ENCODE measurements at regions not wholly inside any gene's neighbourhood (a gene's known extent, or its start where the extent isn't known, plus 50 kb on each side); places are given as distances from the start of the nearest gene placed in this dataset.

DNA sequence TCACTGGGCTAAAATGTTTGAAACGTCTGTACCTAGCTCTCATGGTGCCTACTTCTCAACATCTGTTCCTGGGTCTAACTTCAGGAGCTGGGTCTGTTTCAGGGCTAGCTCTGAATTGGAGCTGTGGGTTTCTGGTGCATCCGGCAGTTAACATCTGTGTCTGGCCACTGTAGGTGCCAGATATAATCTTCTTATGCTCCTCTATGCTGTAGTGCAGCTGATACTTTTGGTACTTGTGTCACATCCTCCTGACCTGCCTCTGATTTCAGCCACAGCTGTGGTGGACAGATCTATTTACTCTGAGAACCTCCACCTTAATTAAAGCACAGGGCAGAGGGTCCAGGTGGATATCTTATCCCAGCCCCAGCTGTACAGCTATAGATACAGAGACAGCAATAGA, 496.5 kb upstream of the CDH11 start:
- TF ChIP-seq, protein P1, sequence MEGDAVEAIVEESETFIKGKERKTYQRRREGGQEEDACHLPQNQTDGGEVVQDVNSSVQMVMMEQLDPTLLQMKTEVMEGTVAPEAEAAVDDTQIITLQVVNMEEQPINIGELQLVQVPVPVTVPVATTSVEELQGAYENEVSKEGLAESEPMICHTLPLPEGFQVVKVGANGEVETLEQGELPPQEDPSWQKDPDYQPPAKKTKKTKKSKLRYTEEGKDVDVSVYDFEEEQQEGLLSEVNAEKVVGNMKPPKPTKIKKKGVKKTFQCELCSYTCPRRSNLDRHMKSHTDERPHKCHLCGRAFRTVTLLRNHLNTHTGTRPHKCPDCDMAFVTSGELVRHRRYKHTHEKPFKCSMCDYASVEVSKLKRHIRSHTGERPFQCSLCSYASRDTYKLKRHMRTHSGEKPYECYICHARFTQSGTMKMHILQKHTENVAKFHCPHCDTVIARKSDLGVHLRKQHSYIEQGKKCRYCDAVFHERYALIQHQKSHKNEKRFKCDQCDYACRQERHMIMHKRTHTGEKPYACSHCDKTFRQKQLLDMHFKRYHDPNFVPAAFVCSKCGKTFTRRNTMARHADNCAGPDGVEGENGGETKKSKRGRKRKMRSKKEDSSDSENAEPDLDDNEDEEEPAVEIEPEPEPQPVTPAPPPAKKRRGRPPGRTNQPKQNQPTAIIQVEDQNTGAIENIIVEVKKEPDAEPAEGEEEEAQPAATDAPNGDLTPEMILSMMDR (IDR thresholded peaks at IDR 0.05; ENCODE audit: unreplicated experiment) = no peak
- DNase-seq (ENCODE audit: low spot score in 2 of 2, unreplicated experiment in 2 of 2) = no peak
- Mint-ChIP-seq H3K27me3 (ENCODE audit: low read depth) (peaks cover 13% of the 10 kb centered on the region), H3K4me1 (peaks cover 31% of the 10 kb centered on the region), H3K27ac (no peak overlapping the region), H3K36me3 (peaks cover 3% of the 10 kb centered on the region), H3K9me3 (peaks cover 23% of the 10 kb centered on the region), H3K4me3 (no peak overlapping the region)

DNA sequence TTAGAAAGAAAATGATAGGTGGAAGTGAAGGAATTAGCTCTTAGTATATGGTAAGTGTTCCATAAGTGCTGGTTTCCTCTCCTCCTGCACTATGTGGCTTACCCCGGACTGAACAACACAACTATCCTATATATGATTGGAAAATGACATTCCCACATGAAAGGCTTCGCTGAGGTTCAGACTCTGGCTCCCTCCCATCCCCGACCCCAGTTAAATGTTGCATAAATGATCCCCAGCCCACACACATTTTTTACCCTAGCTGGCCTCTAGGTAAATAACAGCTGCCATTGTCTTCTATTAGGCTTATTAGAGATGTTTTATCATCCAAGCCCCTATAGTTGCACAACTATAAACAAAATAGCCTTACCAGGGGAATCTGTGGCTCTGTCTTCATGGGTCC, 495.6 kb upstream of the CDH11 start:
- TF ChIP-seq, protein P1 (IDR thresholded peaks at IDR 0.05; ENCODE audit: unreplicated experiment) = no peak
- Mint-ChIP-seq H3K27me3 (ENCODE audit: low read depth) (peaks cover 6% of the 10 kb centered on the region), H3K27ac (no peak overlapping the region), H3K4me1 (peaks cover 31% of the 10 kb centered on the region), H3K9me3 (peaks cover 25% of the 10 kb centered on the region), H3K4me3 (no peak overlapping the region), H3K36me3 (peaks cover 3% of the 10 kb centered on the region)
- DNase-seq (ENCODE audit: low spot score in 2 of 2, unreplicated experiment in 2 of 2) = no peak

DNA sequence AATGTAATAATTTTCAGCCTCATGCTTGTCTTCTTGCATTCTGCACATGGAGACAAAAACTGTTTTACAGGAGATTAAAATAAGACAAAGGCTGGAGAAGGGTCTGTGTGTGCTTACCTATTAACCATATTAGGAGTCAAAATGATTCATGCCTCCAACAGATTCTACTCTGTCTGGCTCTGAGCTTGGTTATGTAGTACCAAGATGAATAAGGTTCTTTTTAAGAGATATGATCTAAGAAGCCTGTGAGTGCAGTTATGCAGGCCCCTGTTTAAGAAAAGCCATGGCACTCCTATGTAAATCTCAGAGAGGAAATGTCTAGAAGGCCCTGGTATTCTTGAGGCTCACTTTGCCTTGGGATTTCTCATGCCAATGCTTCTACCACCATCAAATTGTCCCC, 486.6 kb upstream of the CDH11 start:
- Mint-ChIP-seq H3K27ac (no peak overlapping the region), H3K27me3 (ENCODE audit: low read depth) (peaks cover 9% of the 10 kb centered on the region), H3K4me3 (no peak overlapping the region), H3K9me3 (peaks cover 7% of the 10 kb centered on the region), H3K36me3 (no peaks in the 10 kb centered on the region), H3K4me1 (peaks cover 7% of the 10 kb centered on the region)
- no peak for DNase-seq (ENCODE audit: low spot score in 2 of 2, unreplicated experiment in 2 of 2)
- TF ChIP-seq, protein P1 (IDR thresholded peaks at IDR 0.05; ENCODE audit: unreplicated experiment) = no peak

DNA sequence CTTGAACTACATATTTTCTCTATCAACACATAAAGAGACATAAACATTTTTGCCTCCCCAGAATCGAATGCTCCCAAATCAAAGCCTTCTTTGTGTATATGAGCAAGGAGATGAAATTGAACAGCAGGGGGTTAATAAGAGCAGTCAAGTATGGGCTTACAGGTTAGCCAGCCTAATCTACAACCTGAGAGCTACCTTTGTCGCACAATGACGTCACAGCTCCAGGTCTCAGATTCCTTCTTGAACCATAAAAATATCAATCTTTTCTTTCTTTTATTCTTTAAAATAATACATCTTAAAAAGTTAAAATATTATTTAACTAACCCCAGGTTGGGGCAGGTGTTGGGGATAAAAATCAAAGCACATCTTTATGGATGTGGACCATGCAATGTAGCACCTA, 482.9 kb upstream of the CDH11 start:
- H3K4me3 Mint-ChIP-seq = no peak overlapping the region
- H3K36me3 Mint-ChIP-seq = no peaks in the 10 kb centered on the region
- peaks cover 9% of the 10 kb centered on the region for H3K27me3 Mint-ChIP-seq (ENCODE audit: low read depth)
- H3K27ac Mint-ChIP-seq = no peak overlapping the region
- no peak for DNase-seq (ENCODE audit: low spot score in 2 of 2, unreplicated experiment in 2 of 2)
- peaks cover 7% of the 10 kb centered on the region for H3K9me3 Mint-ChIP-seq
- TF ChIP-seq, protein P1 (IDR thresholded peaks at IDR 0.05; ENCODE audit: unreplicated experiment) = no peak
- H3K4me1 Mint-ChIP-seq = peaks cover 7% of the 10 kb centered on the region

DNA sequence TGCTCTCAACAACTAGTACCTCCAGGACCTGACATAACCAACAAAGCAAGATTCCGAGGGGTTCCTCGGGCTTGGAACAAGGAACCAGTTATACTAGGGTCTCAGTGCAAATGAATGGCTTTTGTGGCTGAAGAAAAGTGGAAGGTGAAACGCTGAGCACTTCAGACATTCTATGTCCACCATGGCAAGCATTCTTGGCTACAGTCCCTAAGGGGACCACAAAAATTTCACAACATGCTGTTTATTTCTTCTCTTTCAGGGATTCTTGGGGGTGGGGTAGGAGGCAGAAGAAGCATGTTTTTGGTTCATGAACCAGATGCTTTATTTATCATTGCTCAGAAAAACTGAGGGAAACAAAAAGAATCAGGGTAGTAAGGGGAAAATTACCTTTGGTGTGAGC, 479.9 kb upstream of the CDH11 start:
- no peak overlapping the region for H3K27ac Mint-ChIP-seq
- H3K36me3 Mint-ChIP-seq = no peaks in the 10 kb centered on the region
- DNase-seq (ENCODE audit: low spot score in 2 of 2, unreplicated experiment in 2 of 2) = no peak
- TF ChIP-seq, protein P1 (IDR thresholded peaks at IDR 0.05; ENCODE audit: unreplicated experiment) = no peak
- H3K9me3 Mint-ChIP-seq = peaks cover 9% of the 10 kb centered on the region
- H3K27me3 Mint-ChIP-seq (ENCODE audit: low read depth) = peaks cover 6% of the 10 kb centered on the region
- H3K4me1 Mint-ChIP-seq = no peaks in the 10 kb centered on the region
- no peak overlapping the region for H3K4me3 Mint-ChIP-seq

DNA sequence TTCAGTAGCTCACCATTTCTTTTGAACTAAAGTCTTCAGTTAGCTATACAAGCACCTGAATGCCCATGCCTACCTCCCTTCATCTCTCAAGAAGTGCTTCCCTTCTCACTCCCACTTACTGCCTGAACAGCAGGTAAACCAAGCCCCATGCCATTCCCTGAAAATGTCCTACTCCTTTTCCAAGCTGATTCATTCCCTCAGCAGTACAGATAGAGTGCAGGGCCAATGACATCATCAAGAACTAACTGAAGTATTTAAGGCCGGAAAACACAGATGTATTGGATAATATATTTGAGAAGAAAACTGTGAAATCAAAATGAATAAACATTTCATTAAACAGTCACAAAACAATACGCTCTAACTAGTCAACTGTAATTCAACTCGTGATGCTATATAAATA, 478.8 kb upstream of the CDH11 start:
- Mint-ChIP-seq H3K9me3 (peaks cover 16% of the 10 kb centered on the region), H3K27me3 (ENCODE audit: low read depth) (peaks cover 4% of the 10 kb centered on the region), H3K4me1 (no peaks in the 10 kb centered on the region), H3K4me3 (no peak overlapping the region), H3K36me3 (no peaks in the 10 kb centered on the region), H3K27ac (no peak overlapping the region)
- TF ChIP-seq, protein P1 (IDR thresholded peaks at IDR 0.05; ENCODE audit: unreplicated experiment) = no peak
- DNase-seq (ENCODE audit: low spot score in 2 of 2, unreplicated experiment in 2 of 2) = no peak

Measured in mesothelial cell of epicardium (in vitro differentiated cells).